ENCODE measurements at regions not wholly inside any gene's neighbourhood (a gene's known extent, or its start where the extent isn't known, plus 50 kb on each side); places are given as distances from the start of the nearest gene placed in this dataset.

DNA sequence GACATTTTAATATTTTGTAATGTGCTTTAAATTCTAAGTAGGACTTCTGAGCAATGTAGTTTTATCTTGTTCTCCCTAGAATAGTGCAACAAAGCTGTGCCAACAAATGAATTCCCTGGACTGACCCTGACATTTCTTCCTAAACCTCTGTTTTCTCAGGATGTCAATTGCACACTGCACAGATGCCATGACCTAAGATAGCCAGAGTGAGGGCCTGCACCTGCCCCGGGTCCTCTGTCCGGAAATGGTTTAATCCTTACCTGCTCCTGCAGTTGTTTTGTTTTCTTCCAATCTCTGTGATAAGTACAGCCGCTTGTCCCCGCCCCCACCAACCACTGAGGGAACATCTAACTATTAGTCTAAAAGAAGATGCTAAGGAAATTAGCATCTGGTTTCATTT lies 831.5 kb downstream of the GALC start:
- no peak for DNase-seq (ENCODE audit: low read depth)

DNA sequence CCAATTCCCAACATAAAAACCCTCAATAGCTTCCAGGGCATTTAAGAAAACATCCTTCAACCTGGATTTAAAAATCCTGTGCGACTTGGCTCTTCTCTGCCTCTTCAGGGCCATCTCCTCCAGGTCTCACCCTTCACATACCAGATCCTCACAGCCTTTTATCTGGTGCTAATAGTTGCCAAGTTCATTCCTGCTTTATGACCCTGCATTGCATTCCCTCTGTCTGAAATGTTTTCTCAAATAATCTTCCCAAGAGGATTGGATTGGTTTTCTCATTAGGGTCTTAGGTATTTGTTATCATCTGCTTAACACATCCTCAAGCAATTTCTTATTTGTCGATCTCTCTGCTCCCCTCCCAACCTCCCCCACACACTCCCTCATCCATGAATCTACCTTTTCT lies 832.0 kb downstream of the GALC start:
- DNase-seq (ENCODE audit: low read depth) = no peak

DNA sequence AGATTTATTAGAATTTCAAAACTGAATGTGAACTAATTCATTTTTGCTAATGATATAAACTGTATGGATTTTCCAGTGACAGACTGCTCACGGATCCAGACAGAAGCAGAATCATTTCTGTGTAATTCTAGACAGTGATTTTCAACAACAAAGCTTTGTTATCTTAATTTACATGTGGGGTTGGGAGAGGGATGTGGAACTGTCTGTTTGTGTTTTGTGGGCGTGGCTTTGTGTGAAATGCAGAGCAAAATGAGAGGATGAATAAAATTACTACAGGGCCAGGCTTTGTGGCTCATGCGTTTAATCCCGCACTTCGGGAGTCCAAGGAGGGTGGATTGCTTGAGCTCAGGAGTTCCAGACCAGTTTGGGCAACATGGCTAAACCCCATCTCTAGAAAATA lies 834.7 kb downstream of the GALC start:
- no peak for DNase-seq (ENCODE audit: low read depth)

DNA sequence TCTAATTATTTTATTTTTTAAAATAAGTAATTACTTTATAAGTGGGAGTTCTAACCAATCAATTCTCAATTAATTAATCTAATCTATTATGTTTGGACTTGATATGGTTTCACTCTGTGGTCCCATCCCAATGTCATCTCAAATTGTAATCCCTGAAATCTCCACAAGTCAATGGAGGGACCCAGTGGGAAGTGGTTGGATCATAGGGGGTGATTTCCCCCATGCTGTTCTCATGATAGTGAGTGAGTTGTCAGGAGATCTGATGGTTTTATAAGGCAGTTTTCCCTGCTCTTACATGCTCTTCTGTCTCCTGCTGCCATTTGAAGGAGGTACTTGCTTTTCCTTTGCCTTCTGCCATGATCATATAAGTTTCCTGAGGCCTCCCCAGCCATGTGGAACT lies 836.1 kb downstream of the GALC start:
- no peak for DNase-seq (ENCODE audit: low read depth)

DNA sequence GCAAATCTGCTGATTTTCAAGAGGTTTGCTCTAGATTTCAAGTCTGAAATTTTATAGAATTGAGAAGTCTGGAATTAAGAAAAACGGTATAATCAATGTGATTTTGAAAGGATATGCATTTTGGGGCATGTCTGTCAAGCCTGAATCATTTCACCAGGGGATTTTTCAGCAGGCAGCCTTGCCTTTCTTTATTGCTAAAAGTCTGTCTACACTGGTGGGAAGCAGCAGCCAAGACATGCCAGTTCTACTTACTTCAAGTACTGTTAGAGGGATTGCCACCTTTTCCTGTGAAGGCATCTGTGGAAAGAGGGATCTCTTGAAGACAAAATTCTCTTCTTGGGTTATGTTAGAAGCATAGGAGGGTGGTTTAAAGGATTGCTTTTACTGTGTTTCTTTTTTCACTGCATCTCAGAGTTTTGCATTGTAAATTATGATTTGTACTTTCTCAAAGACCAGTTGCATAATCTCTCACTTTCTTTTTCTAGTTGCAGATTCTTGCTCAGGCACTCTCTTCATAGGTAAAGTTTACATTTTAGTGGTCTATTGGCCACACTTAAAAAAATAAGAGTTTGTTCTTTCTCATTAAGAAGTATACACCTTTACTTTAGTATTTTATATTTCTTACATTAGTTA lies 837.0 kb downstream of the GALC start:
- no peak for DNase-seq (ENCODE audit: low read depth)

DNA sequence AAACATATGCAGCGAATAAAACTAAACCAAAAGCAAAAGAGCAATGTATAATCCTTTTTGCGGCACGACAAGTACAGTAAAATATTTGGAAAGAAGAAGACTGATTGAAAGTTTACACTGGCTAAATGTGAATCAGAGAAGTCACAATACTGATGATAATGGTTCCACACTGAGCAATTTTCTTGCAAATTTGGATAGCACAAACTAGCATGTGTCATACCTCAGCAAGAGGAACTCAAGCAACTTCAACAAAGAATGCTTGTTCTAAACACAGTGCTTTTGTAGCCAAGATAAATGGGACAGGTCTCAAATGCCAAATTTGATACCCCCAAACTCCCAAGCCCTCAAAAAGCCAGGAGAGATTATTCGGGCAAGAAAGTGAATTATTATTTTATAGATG lies 839.1 kb downstream of the GALC start:
- no peak for DNase-seq (ENCODE audit: low read depth)

DNA sequence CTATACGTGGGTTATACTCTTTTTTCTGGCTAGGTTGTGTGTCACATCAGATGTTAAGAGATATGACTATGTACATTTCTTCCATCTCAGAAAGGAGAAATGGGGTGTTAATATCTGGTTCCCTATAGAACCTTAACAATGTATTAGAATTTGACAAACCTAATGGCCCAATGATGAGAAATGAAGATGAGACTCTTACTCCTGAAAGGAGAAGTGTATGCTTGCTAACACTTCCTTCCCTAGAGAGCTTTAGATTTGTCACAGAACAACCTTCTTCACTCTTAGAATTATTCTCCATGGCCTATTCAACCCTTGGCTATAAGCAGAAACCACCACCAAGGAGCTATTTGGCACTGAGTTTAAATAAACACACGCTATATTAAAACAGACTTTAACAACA lies 839.6 kb downstream of the GALC start:
- no peak for DNase-seq (ENCODE audit: low read depth)

DNA sequence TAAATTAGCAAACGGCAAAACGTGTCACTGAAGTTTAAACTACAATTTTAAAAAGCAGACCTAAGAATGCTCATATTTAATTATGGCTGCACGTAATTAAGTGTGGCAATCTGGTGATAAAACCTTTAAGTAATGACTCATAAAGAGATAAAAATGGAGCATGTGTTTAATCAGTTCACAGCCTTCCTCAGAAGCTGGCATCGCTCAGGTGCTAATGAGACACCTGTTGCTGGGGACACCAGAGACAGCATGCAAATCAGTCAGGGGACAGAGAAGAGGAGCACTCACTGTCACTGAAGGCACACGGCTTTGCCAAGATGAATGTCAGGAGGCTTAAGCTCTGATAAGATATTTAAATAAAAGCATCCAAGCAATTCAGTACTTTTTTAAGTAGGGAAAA lies 840.3 kb downstream of the GALC start:
- DNase-seq (ENCODE audit: low read depth) = no peak

DNA sequence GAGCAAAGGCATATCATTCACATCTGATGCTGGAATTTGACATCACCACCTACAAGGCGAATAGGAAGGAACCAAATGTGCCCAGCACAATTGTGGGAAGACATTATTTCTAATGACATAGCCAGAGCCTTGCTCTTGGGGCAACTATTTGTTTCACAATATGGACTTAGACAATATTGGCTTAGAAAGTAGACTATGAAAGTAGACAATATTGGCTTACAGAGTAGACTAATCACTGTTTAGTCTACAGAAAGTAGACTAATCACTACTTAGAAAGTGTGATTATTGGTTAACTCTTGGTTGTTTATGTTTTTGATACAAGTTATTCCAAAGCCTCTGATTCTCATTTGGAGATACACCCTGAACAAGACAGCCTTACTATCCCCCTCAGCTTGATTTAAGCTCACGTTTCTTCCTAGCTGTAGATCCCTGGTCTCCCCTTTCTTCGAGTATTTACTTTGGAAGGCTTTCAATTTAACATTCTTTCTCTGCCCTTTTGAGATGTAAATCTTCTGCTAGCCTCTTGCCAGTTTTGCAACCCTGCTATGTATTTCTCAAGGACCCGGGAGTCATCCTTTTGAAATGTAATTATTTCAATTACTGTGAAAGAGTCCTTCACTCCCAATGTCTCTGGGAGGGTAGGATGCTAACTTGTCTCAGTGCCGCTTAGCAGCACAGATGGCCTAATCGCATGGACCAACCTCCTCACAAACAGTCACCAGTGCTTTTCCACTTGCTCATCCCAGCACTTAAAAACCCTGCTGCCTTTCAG lies 843.2 kb downstream of the GALC start:
- DNase-seq (ENCODE audit: low read depth) = no peak

DNA sequence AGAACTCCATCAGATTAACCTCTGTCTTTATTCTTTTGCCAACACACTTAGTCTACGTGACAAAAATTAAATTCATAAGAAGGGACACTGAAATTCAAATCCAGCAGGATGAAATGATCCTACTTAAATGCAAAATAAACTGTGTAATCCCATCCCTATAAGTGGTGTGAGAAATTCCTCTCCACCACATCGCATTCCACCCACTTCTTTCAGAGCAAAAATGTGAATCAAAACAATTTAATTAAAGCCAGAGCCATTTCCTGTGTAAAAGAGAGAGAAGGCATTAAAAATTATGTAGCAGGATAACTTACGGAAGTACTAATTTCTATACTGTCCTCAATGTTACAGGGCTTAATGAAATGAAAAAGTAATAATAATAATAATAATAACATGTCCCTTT lies 844.3 kb downstream of the GALC start:
- DNase-seq (ENCODE audit: low read depth) = no peak

DNA sequence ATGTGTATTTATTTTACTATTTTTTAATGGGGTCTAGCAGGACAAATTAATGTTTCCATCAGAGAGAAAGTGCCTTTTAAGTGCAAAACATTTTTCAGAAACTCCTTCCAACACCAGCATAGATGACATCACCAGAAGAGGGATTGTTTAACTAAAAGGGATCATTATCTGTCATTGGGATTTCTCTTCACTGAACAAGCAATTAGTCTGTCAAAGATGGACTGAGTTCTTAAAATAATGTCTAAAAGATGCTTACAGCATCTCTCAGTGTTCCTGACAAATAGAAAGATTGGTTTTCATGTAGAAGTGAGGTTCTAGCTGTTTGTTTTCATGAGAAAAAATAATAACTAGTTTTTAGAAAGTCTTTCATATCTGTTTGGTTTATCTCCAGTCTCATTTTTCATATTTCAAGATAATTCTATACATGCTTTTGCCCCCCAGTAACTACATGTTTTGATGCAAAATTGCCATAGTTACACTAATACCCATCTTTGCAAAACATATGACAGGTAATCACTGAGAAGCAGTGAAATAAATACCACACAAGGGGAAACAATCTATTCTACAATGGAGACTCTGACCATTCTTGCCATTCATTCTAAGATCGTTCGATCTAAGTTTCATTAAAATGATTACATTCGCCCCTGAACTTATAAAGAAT lies 850.3 kb downstream of the GALC start:
- DNase-seq (ENCODE audit: low read depth) = no peak

DNA sequence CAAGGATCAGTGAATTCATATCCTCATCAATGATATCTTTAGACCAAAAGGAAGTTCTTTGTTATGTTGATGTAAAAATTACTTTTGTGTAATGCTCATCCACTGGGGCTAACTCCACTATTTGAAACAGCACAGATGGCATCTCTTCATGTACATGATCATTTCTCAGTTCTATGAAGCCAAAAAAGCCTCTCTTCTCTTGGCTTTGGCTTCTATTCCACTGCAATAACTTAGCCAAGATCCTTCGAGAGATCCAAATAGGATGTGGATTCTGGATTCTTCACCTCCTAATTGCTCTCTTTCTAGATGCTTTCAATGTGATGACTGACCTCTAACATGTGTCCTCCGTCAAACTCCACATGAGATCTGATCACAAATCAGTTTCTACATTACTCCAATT lies 851.2 kb downstream of the GALC start:
- no peak for DNase-seq (ENCODE audit: low read depth)

DNA sequence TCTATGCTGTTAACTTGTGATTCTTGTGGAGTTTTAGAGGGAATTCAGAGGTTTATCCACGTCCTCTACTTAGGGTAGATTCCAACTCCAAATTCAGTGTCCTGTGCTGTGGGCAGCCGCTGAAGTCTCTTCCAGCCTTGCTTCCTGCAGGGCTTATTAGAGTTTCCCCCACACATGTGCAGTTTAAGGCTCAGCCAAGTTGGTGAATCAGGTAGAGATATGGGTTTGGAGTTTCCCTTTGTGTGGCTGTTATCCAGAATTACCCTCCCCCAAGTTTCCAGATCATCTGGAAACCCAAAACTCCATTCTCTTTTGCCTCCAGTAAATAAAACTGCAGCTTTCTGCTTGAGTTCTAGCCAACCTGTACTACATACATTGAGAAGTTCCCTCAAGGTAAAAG lies 853.7 kb downstream of the GALC start:
- no peak for DNase-seq (ENCODE audit: low read depth)

DNA sequence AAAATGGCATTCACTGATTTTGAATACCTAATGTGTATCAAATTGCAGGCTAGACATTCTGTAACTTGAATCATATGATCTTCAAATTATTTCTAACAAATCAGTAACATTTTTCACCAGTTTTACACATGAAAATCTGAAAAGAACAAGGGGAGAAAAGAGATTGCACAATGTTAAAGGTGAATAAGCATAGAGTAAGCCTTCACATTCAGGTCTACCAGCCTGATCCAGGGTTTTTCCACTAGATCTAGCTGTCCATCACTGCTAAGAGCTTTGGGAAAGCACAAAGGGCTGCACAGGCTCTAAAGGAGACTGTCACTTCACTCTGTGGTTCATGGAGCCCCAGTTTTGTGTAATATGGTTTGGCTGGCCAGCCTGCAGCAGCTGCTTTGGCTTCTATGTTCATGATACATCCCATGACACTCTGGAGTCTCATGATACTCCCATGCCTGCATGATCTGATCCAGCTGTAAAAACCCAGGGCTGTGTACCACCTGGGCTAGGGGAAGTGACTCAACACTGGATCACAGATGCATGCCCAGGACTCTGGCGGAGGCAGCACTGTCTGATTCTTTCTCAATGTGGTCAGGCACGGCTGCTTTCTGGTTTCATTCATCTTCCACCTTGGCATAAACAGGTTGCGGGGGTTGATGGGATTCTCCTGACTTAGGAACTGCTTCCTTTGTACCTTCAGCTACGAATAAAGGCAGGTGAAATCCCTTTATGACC lies 859.7 kb downstream of the GALC start:
- no peak for DNase-seq (ENCODE audit: low read depth)

DNA sequence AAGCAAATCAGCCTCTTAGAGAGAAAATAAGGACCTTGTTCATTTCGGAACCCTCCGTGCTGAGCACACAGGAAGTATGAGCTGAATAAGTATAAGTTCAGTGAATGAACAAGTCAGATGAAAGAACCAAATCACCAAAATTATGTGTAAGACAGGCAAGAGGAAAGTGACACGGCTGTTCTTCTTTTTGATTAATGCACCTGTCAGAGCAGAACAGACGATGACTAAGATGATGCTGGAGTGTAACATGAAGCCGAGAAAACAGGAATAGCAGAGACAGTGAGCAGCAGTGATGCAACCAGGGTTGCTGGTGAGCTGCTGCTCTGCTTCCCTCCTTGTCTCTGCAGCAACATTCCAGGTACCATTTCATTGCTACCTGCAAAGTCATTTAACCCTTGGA lies 861.1 kb downstream of the GALC start:
- DNase-seq (ENCODE audit: low read depth) = no peak

DNA sequence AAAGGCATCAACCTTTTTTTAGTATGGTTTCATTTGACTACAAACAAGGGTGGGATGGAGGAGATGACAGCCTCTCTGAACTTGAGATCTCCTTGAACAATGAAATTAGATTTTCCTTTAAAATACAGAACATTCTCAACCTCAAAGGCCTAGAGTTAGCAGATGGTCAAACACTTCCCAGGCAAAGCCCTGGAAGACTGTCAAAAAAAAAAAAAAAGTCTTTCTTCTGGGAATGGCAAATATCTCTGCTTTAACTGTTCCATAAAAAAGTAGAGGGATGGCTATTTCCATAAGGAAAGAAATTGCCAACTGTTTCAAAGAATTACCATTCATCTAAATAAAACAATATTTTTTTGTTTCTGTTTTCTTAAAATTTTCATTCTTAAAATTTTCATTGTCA lies 870.8 kb downstream of the GALC start:
- DNase-seq (ENCODE audit: low read depth) = no peak

DNA sequence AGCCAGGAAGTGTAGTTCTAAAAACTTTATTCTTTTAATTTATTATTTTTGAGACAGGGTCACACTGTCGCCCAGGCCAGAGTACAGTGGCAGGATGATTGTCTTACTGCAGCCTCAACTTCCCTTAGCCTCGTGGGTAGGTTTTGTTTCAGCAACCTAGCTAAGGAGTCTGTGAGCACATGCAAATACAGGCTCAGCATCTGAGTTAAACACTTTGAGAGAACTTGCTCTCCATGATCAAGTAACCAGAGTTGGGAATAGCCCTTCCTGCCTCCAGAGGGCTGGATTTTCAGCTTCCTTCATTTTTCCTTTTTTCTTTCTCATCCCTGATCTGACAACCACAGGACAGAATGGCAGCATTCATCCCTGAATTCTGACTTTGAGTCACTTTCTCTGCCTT lies 871.3 kb downstream of the GALC start:
- no peak for DNase-seq (ENCODE audit: low read depth)

DNA sequence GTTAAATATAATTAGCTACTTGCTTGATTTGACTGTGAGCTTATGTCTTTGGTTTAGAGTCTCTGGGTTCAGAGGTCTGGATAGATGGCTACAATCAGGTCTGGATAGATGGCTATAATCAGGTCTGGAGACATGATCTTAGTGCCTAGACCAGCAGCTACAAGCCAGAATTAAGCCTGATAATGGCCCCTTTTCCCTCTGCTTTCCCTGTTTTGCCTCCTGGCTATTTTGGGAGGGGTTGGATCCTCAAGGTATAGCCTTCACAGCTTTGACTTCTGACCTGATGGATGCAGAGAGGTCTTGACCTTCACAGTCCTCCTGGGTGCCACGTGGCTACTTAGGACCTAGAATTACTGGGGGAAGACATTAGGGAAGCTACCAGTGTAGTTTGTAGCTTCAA lies 877.7 kb downstream of the GALC start:
- no peak for DNase-seq (ENCODE audit: low read depth)

DNA sequence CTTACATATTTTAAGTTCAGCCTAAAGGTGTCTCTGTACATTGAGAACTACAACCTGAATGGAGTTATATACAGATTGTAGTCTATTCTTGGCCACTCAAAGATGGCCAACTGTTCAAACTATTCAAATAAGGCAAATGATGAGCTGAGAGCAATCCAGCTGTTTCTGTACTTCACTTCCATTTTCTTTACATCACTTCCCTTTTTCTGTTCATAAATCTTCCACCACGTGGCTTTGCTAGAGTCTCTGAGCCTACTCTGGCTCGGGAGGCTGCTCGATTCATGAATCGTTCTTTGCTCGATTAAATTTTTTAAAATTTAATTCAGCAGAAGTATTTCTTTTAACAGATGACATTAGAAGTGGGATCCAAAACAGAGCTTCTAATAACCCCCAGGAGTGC lies 879.7 kb downstream of the GALC start:
- DNase-seq (ENCODE audit: low read depth) = no peak

DNA sequence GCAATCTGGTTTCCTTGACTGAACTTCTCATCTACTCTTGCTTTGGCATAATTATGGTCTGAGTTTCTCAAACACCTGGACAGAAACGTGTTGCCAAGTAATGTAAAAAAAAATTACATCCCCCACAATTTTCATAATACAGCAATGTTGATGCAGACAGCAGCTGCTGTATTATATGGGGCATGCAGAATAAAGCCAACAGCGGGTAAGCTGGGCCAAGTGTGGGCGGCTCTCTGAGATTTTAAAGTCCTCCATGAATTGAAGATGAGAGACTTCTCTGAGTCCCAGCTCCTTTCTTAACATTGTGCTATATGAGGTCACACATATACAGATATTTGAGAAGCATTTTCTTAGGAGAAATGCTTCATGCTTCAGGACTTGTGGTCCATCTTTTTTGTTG lies 881.2 kb downstream of the GALC start:
- DNase-seq (ENCODE audit: low read depth) = no peak

DNA sequence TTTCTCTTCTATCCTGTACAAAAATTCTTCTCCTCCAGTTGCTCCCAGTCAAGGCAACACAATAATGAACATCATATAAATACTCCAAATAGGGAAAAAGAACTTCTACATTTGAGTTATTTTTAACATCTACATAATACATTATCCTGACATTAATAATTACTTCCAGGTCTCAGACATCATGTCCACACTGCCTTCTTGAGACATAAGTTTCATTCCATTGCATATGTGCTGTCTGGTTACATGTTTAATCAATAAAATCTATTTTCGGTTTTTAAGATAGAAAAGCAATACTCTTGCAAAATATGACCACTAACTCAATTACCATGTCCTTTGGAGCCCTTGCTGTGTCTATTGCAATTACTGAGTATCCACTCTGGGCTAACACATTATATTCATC lies 881.9 kb downstream of the GALC start:
- no peak for DNase-seq (ENCODE audit: low read depth)

DNA sequence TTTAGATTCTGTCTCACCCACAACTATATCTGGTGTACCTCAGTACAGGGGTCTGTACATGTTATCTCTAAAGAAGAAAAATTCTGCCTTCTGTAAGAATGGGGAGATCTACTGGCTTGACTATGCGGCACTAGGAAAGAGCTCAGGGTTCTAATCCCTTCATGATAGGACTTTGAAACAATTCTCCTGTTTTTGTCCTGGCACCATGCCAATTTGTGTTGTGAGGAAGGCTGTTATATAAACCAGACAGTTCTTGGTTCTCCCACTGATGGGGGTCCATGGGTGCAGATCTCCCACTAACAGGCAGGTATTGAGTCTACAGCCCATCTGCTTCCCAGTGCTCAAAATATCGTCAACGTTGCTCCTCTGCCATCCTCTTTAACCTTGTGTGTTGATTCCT lies 883.7 kb downstream of the GALC start:
- DNase-seq (ENCODE audit: low read depth) = no peak

DNA sequence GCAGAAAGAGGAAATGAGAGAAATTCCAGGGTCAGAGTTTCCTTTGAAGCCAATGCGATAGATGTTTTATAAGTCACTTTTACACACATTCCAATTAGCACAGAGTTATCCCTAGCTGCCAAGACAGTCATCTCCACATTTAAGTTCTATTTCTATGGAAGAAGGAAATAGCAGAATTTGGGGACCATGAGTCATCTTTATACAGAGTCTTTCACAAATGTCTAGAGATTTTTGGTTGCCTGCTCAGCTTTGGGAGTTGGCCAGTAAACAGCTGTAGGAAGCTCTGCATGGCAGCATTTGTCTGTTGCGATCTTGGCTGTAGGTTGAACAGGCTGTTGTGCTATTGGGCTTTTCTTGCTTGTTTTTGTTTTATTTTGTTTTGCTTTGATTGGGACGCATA lies 884.3 kb downstream of the GALC start:
- no peak for DNase-seq (ENCODE audit: low read depth)

Measured in stimulated activated CD8-positive, alpha-beta memory T cell treated with anti-CD3 and anti-CD28 coated beads, Interleukin-12 subunit alpha, Interleukin-12 subunit beta, amount 100 ng/mL, for 1 hour (primary cell).